PC-9 (cell line): ENCODE measurements at regions not wholly inside any gene's neighbourhood (a gene's known extent, or its start where the extent isn't known, plus 50 kb on each side); places are given as distances from the start of the nearest gene placed in this dataset.

ENCODE experiments used
- CTCF ChIP-seq: fragments of 200-600 bp; sonication (generic); conservative IDR thresholded peaks from 2 replicates; pipeline ENCODE4 v1.6.1; 2017; ENCODE audit warnings: mixed run types, antibody characterized with exemption, mild to moderate bottlenecking, moderate library complexity
- EZH2 ChIP-seq: fragments of 200-600 bp; sonication (generic); IDR thresholded peaks from 2 replicates; pipeline ENCODE4 v1.8.0; 2017; ENCODE audit warnings: antibody characterized with exemption, low read depth

- TF ChIP-seq CTCF: no peak
- no peak for TF ChIP-seq EZH2
Measured at GRCh38 chr1:4565801-4566449, 88.5 kb upstream of the AJAP1 start.
